ENCODE measurements at regions not wholly inside any gene's neighbourhood (a gene's known extent, or its start where the extent isn't known, plus 50 kb on each side); places are given as distances from the start of the nearest gene placed in this dataset.
A peak's percentile ranks its signal among the peaks of the same experiment; 100 is the strongest.
"Not testable (repeated sequence)": the region's sequence is repeated elsewhere in the genome, so short reads cannot be mapped to it uniquely, and the experiment has no call there.

GRCh38 chr9:41367301-41367700 lies 178.2 kb upstream of the ZNG1F start:
- DNase-seq; H3K4me3 ChIP-seq; H3K4me1 ChIP-seq; H3K9me3 ChIP-seq; intact Hi-C loops (cut with DNase I); ATAC-seq; H3K27me3 ChIP-seq; H3K36me3 ChIP-seq; H3K27ac ChIP-seq: not testable (repeated sequence)

GRCh38 chr9:41361790-41362189 lies 172.7 kb upstream of the ZNG1F start:
- H3K27me3 ChIP-seq; H3K4me3 ChIP-seq; intact Hi-C loops (cut with DNase I); ATAC-seq; H3K9me3 ChIP-seq; H3K27ac ChIP-seq; DNase-seq; H3K4me1 ChIP-seq; H3K36me3 ChIP-seq: not testable (repeated sequence)

- H3K4me1 ChIP-seq; H3K36me3 ChIP-seq; H3K9me3 ChIP-seq; intact Hi-C loops (cut with DNase I); H3K27me3 ChIP-seq: not testable (repeated sequence)
- Histone ChIP-seq H3K27ac (peak overlapping the region; percentile 76 to 81), H3K4me3 (peak overlapping the region; percentile 51 to 60)
- ATAC-seq (peak; percentile 83), DNase-seq (peak; percentile 41 to 84 (median 44))
Observed at GRCh38 chr9:41359116-41359515, 170.0 kb upstream of the ZNG1F start.

- H3K4me3 ChIP-seq: peak overlapping the region; percentile 51 to 60
- ATAC-seq; intact Hi-C loops (cut with DNase I): not testable (repeated sequence)
Observed at GRCh38 chr9:41358682-41359081, 169.6 kb upstream of the ZNG1F start.

GRCh38 chr9:41357918-41358404 lies 168.8 kb upstream of the ZNG1F start:
- intact Hi-C loops (cut with DNase I): not testable (repeated sequence)
- H3K4me3 ChIP-seq: peak overlapping the region; percentile 51 to 60

More at GRCh38 chr9:41358682-41359081, 169.6 kb upstream of the ZNG1F start:
- not testable (repeated sequence) for H3K36me3 ChIP-seq, H3K4me1 ChIP-seq, H3K27me3 ChIP-seq, H3K9me3 ChIP-seq
- DNase-seq: peak; percentile 75 to 96 (median 88)
- H3K27ac ChIP-seq: peak overlapping the region; percentile 76 to 81

GRCh38 chr9:41357350-41357748 lies 168.2 kb upstream of the ZNG1F start:
- H3K27me3 ChIP-seq; DNase-seq; H3K4me1 ChIP-seq; ATAC-seq; H3K36me3 ChIP-seq; H3K9me3 ChIP-seq; H3K27ac ChIP-seq; H3K4me3 ChIP-seq; intact Hi-C loops (cut with DNase I): not testable (repeated sequence)

More at GRCh38 chr9:41357918-41358404, 168.8 kb upstream of the ZNG1F start:
- not testable (repeated sequence) for H3K9me3 ChIP-seq, H3K27me3 ChIP-seq, H3K36me3 ChIP-seq, DNase-seq, H3K4me1 ChIP-seq, ATAC-seq
- H3K27ac ChIP-seq: peak overlapping the region; percentile 76 to 81

GRCh38 chr9:41356588-41357349 lies 167.7 kb upstream of the ZNG1F start:
- H3K27me3 ChIP-seq; H3K4me1 ChIP-seq; H3K9me3 ChIP-seq; intact Hi-C loops (cut with DNase I); H3K36me3 ChIP-seq: not testable (repeated sequence)
- peak; percentile 33 for ATAC-seq
- Histone ChIP-seq H3K27ac (peak overlapping the region in 1 of 2 donors; percentile 53), H3K4me3 (peak overlapping the region in 1 of 2 donors; percentile 22)
- peak; percentile 17 to 96 (median 78) for DNase-seq

- H3K9me3 ChIP-seq; H3K36me3 ChIP-seq; H3K4me1 ChIP-seq; H3K27me3 ChIP-seq; ATAC-seq; H3K27ac ChIP-seq; DNase-seq; intact Hi-C loops (cut with DNase I): not testable (repeated sequence)
- peak overlapping the region in 1 of 2 donors; percentile 22 for H3K4me3 ChIP-seq
Observed at GRCh38 chr9:41355712-41356450, 166.8 kb upstream of the ZNG1F start.

- H3K9me3 ChIP-seq; DNase-seq; intact Hi-C loops (cut with DNase I); H3K27ac ChIP-seq; ATAC-seq; H3K36me3 ChIP-seq; H3K4me1 ChIP-seq; H3K27me3 ChIP-seq: not testable (repeated sequence)
- peak overlapping the region in 1 of 2 donors; percentile 30 for H3K4me3 ChIP-seq
Observed at GRCh38 chr9:41354978-41355377, 165.9 kb upstream of the ZNG1F start.

- H3K4me3 ChIP-seq: peak overlapping the region; percentile 3 to 30
- intact Hi-C loops (cut with DNase I); H3K4me1 ChIP-seq; H3K27ac ChIP-seq; H3K9me3 ChIP-seq; H3K36me3 ChIP-seq; DNase-seq; ATAC-seq; H3K27me3 ChIP-seq: not testable (repeated sequence)
Observed at GRCh38 chr9:41354060-41354934, 165.2 kb upstream of the ZNG1F start.

- H3K27ac ChIP-seq; intact Hi-C loops (cut with DNase I); H3K4me3 ChIP-seq; H3K36me3 ChIP-seq; H3K27me3 ChIP-seq; ATAC-seq; H3K4me1 ChIP-seq; H3K9me3 ChIP-seq: not testable (repeated sequence)
- peak in 1 of 4 donors; percentile 48 for DNase-seq
Observed at GRCh38 chr9:41353026-41353425, 163.9 kb upstream of the ZNG1F start.

GRCh38 chr9:41352390-41352789 lies 163.3 kb upstream of the ZNG1F start:
- H3K27ac ChIP-seq; H3K36me3 ChIP-seq; H3K9me3 ChIP-seq; intact Hi-C loops (cut with DNase I); ATAC-seq; H3K4me3 ChIP-seq; H3K4me1 ChIP-seq; H3K27me3 ChIP-seq: not testable (repeated sequence)
- DNase-seq: peak in 1 of 4 donors; percentile 39
